ENCODE measurements at regions not wholly inside any gene's neighbourhood (a gene's known extent, or its start where the extent isn't known, plus 50 kb on each side); places are given as distances from the start of the nearest gene placed in this dataset.

DNA sequence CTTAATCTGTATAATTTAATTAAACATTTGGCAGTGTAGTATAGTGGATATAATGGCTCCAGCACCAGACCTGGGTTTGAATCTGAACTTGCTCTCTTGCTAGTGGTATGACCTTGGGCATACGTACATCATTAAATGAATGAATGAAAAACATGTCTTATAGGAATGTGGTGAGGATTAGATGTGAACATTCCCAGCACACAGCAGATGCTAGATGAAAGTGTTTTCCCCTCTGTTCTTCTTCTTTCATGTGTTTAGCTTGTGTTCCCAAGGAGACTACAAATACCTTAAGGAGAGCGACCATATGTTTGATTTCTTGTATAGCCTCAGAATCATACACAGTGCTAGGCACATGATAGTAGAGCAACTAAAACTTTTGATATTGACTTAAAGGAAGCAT lies 56.5 kb downstream of the CT47B1 start:
- TF ChIP-seq, protein P1, sequence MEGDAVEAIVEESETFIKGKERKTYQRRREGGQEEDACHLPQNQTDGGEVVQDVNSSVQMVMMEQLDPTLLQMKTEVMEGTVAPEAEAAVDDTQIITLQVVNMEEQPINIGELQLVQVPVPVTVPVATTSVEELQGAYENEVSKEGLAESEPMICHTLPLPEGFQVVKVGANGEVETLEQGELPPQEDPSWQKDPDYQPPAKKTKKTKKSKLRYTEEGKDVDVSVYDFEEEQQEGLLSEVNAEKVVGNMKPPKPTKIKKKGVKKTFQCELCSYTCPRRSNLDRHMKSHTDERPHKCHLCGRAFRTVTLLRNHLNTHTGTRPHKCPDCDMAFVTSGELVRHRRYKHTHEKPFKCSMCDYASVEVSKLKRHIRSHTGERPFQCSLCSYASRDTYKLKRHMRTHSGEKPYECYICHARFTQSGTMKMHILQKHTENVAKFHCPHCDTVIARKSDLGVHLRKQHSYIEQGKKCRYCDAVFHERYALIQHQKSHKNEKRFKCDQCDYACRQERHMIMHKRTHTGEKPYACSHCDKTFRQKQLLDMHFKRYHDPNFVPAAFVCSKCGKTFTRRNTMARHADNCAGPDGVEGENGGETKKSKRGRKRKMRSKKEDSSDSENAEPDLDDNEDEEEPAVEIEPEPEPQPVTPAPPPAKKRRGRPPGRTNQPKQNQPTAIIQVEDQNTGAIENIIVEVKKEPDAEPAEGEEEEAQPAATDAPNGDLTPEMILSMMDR (IDR thresholded peaks at IDR 0.05; ENCODE audit: borderline replicate concordance, control extremely low read depth, extremely low read depth, insufficient read depth, missing control alignments): no peak
- in situ Hi-C loops (cut with MboI; ENCODE audit: low sequenced_read_pairs, unreplicated experiment): no loop called here
- DNase-seq (ENCODE audit: low spot score): no peak

DNA sequence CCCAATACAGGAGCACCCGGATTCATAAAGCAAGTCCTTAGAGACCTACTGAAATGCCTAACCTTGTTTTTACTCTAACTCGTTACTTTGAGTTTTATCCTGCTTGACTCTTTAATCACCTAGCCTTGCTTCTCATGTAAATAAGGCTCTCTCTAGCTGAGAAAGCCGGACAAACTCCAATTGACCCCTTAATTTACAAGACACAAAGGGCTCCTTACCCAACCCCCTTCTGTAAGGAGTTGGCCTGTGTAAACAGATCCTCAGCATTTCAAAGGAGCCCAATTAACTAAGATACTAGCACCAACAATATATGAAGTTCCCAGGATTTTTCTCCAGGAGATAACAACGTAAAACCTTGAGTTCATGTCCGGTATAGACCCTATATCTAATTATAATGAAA lies 61.7 kb downstream of the CT47B1 start:
- TF ChIP-seq, protein P1 (IDR thresholded peaks at IDR 0.05; ENCODE audit: borderline replicate concordance, control extremely low read depth, extremely low read depth, insufficient read depth, missing control alignments): no peak
- in situ Hi-C loops (cut with MboI; ENCODE audit: low sequenced_read_pairs, unreplicated experiment): no loop called here
- no peak for DNase-seq (ENCODE audit: low spot score)

DNA sequence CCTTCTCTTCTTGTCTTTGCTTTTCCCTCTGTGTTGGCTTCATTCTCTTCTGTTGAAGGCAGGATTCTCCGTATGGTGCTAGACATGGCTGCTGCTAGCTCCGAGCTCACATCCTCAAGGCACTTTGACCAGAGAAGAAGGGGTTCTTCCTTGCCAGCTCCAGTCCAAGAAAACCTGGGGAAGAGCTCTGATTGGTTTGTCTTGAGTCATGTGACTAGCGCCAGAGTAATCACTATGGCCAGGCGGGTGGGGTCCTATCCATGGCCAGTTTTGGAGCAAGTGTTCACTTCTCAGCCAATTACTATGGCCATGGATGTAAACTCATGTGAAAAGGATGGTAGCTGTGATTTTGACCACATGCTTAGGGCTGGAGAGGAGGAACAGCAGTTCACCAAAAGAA lies 74.2 kb downstream of the CT47B1 start:
- in situ Hi-C loops (cut with MboI; ENCODE audit: low sequenced_read_pairs, unreplicated experiment): no loop called here
- DNase-seq (ENCODE audit: low spot score): no peak
- TF ChIP-seq, protein P1 (IDR thresholded peaks at IDR 0.05; ENCODE audit: borderline replicate concordance, control extremely low read depth, extremely low read depth, insufficient read depth, missing control alignments): no peak

DNA sequence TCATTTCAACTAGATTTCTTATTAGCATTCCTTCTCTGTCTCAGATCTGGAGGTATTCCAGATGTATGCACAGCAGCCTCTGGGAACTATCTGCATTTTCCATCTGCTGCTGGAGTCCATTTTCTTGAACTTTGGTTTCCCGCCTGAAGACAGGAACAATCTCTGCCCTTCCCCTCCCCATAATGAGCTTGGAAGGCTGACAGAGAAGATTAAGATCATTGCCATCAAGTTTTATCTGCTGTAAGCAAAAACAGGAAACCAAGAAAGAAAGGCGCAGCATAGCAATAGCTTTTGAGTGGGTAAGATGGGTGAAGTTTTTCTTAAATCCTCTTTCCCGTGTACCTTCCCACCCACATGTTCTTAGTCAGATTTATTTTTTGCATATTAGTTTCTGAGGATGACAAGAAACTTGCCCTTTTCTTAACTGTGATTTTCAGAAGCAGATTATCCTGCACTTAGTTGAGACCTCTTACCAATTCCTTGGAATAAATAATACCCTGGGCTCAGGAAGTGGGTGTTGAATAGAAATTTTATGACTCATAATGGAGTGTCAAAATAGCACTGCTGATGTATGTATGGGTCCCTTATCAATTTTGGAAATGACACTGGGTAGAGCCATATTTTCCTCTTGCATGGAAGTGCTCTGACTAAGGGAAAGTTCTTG lies 78.3 kb downstream of the CT47B1 start:
- TF ChIP-seq, protein P1 (IDR thresholded peaks at IDR 0.05; ENCODE audit: borderline replicate concordance, control extremely low read depth, extremely low read depth, insufficient read depth, missing control alignments): no peak
- DNase-seq (ENCODE audit: low spot score): no peak
- in situ Hi-C loops (cut with MboI; ENCODE audit: low sequenced_read_pairs, unreplicated experiment): no loop called here

DNA sequence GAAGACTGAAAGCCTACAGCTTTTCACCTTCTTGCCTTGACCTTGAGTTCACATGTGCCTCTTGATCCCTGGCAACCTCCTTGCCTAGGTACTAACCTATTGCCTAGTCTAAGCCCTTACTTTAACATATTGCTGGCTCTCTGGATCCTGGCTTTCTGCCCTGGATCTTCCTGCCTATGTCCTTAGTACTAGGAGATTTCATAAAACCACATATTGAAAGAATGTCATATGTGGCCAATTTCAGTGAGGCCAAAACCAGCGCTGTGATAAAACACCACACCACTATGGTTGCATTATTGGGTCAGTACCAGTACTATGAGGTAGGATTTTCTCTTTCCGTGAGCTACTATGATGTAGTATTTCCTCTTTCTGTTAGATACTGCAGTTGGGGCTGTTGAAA lies 80.4 kb downstream of the CT47B1 start:
- in situ Hi-C loops (cut with MboI; ENCODE audit: low sequenced_read_pairs, unreplicated experiment): no loop called here
- TF ChIP-seq, protein P1 (IDR thresholded peaks at IDR 0.05; ENCODE audit: borderline replicate concordance, control extremely low read depth, extremely low read depth, insufficient read depth, missing control alignments): no peak
- no peak for DNase-seq (ENCODE audit: low spot score)

DNA sequence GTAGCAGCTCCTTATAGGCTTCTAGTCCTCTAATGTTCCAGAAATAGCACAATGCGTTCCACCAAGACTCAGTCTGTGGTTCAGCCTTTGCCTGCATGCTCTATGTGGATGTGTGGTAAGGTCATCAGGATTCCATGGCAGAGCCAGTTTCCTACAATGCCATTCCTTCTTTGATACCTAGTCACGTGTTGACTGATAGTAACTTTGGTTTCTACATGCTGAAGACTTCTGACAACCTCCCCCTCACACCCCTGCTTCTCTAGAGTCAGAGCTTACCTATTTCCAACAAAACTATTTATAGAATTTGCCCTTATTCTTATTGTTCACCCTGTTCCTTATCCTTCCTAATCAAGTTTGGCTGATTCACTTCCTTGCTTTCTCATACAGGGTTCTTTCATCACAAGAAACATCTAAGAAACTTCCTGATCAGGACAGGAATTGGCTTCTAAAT lies 81.1 kb downstream of the CT47B1 start:
- DNase-seq (ENCODE audit: low spot score): no peak
- TF ChIP-seq, protein P1 (IDR thresholded peaks at IDR 0.05; ENCODE audit: borderline replicate concordance, control extremely low read depth, extremely low read depth, insufficient read depth, missing control alignments): no peak
- in situ Hi-C loops (cut with MboI; ENCODE audit: low sequenced_read_pairs, unreplicated experiment): no loop called here
